Aorta (tissue), 2 donors: ENCODE measurements at regions not wholly inside any gene's neighbourhood (a gene's known extent, or its start where the extent isn't known, plus 50 kb on each side); places are given as distances from the start of the nearest gene placed in this dataset.

Source experiments
- microRNA-seq, 2 donors: library from miRNA; unstranded; fragments of <30 nt; microRNA quantifications; one replicate each; pipeline ENCODE4 v1.2.0, GENCODE V29; 2020
- donor health status: DM: no; HTN: no; CAD: no.
- donor health status: DM: yes; HTN: yes; CAD: no.

Small RNAs in the stretch of these regions (microRNA-seq; reads per million reads assigned to microRNA genes)
- 0 to 0.60 reads per million in 2 donors for gene MIR2682
